Esophagus muscularis mucosa (tissue), 4 donors: ENCODE measurements at regions not wholly inside any gene's neighbourhood (a gene's known extent, or its start where the extent isn't known, plus 50 kb on each side); places are given as distances from the start of the nearest gene placed in this dataset.

Source experiments
- DNase-seq: peaks from one replicate; pipeline ENCODE4 v3.0.0-alpha.2; 2017; ENCODE audit errors: extremely low spot score
- H3K27ac ChIP-seq, 4 donors: fragments of 200-600 bp; sonication (generic); replicated peaks in 1 of 4; 1 replicate in 3 of 4; 2 replicates in 1 of 4; pipeline ENCODE4 v1.5.1; 2016 to 2019; ENCODE audit warnings: mild to moderate bottlenecking in 1 of 4
- H3K27me3 ChIP-seq, 4 donors: fragments of 200-600 bp; sonication (generic); one replicate each; pipeline versions ENCODE4 v1.5.1 to v1.6.0; 2016 to 2019
- H3K36me3 ChIP-seq, 4 donors: fragments of 200-600 bp; sonication (generic); one replicate each; pipeline ENCODE4 v1.5.1; 2016 to 2019
- H3K4me1 ChIP-seq, 4 donors: fragments of 200-600 bp; sonication (generic); one replicate each; pipeline ENCODE4 v1.5.1; 2016 to 2019
- H3K4me3 ChIP-seq, 4 donors: fragments of 200-600 bp; sonication (generic); 1 replicate in 2 of 4; 2 replicates in 2 of 4; pipeline ENCODE4 v1.5.1; 2016 to 2019; ENCODE audit warnings: mild to moderate bottlenecking in 4 of 4, moderate library complexity in 1 of 4
- H3K9me3 ChIP-seq, 4 donors: fragments of 200-600 bp; sonication (generic); 1 replicate in 3 of 4; 2 replicates in 1 of 4; pipeline ENCODE4 v1.5.1; 2016 to 2019
- EP300 ChIP-seq: sonication (generic); formaldehyde crosslinking; IDR thresholded peaks from one replicate; pipeline ENCODE4 v1.6.1; 2017; ENCODE audit warnings: antibody characterized with exemption
- POLR2A ChIP-seq: fragments of 450-650 bp; IDR thresholded peaks from one replicate; pipeline ENCODE4 v1.6.1; 2017; ENCODE audit warnings: antibody characterized with exemption, moderate library complexity, mild to moderate bottlenecking, low read depth
- POLR2AphosphoS5 ChIP-seq, 2 donors: sonication (generic); formaldehyde crosslinking; IDR thresholded peaks; one replicate each; pipeline ENCODE4 v1.6.1; 2017; ENCODE audit warnings: antibody characterized with exemption in 2 of 2
- WGBS: methylation state at CpG from one replicate; pipeline ENCODE4 v1.1.5; 2018; 5-methylcytosine and 5-hydroxymethylcytosine counted together
- intact Hi-C: fragments of 100-400 bp; cut with DNase I; formaldehyde crosslinking; loops from one replicate; pipeline ENCODE4 v1.15.1; 2023
- TF ChIP-seq, protein P1 (sequence below), 3 experiments: fragments of 200-600 bp in 2 of 3; fragments of 450-650 bp in 1 of 3; sonication (generic) in 2 of 3; IDR thresholded peaks; one replicate each; pipeline ENCODE4 v1.5.1; 2017 to 2019; ENCODE audit warnings: antibody characterized with exemption in 3 of 3, mild to moderate bottlenecking in 2 of 3, moderate library complexity in 1 of 3

GRCh38 chr4:43999669-44000068 is 448.9 kb downstream of the KCTD8 start:
- Histone ChIP-seq H3K4me1 (no peaks in the 10 kb centered on the region), H3K27ac (no peak overlapping the region), H3K27me3 (no peaks in the 10 kb centered on the region), H3K36me3 (no peaks in the 10 kb centered on the region), H3K4me3 (no peak overlapping the region), H3K9me3 (no peaks in the 10 kb centered on the region)
- TF ChIP-seq POLR2A (no peak), POLR2AphosphoS5 (IDR thresholded peaks at IDR 0.05) (no peak), EP300 (no peak)
- TF ChIP-seq, protein P1, sequence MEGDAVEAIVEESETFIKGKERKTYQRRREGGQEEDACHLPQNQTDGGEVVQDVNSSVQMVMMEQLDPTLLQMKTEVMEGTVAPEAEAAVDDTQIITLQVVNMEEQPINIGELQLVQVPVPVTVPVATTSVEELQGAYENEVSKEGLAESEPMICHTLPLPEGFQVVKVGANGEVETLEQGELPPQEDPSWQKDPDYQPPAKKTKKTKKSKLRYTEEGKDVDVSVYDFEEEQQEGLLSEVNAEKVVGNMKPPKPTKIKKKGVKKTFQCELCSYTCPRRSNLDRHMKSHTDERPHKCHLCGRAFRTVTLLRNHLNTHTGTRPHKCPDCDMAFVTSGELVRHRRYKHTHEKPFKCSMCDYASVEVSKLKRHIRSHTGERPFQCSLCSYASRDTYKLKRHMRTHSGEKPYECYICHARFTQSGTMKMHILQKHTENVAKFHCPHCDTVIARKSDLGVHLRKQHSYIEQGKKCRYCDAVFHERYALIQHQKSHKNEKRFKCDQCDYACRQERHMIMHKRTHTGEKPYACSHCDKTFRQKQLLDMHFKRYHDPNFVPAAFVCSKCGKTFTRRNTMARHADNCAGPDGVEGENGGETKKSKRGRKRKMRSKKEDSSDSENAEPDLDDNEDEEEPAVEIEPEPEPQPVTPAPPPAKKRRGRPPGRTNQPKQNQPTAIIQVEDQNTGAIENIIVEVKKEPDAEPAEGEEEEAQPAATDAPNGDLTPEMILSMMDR (IDR thresholded peaks at IDR 0.05) = no peak
- DNase-seq = no peak
- intact Hi-C loops = no loop called here
- 79% methylated on average over 1 of the region's 1 CpG for WGBS

- 83% methylated on average over 5 of the region's 5 CpGs for WGBS
- no peaks in the 10 kb centered on the region for H3K27me3 ChIP-seq
- H3K4me1 ChIP-seq = no peaks in the 10 kb centered on the region
- no peak overlapping the region for H3K27ac ChIP-seq
- no peaks in the 10 kb centered on the region for H3K9me3 ChIP-seq
- TF ChIP-seq POLR2AphosphoS5 (IDR thresholded peaks at IDR 0.05) = no peak
- no peak overlapping the region for H3K4me3 ChIP-seq
- no peak for DNase-seq
- intact Hi-C loops = no loop called here
- H3K36me3 ChIP-seq = no peaks in the 10 kb centered on the region
Measured at GRCh38 chr4:44002368-44002767, 446.2 kb downstream of the KCTD8 start.

DNA sequence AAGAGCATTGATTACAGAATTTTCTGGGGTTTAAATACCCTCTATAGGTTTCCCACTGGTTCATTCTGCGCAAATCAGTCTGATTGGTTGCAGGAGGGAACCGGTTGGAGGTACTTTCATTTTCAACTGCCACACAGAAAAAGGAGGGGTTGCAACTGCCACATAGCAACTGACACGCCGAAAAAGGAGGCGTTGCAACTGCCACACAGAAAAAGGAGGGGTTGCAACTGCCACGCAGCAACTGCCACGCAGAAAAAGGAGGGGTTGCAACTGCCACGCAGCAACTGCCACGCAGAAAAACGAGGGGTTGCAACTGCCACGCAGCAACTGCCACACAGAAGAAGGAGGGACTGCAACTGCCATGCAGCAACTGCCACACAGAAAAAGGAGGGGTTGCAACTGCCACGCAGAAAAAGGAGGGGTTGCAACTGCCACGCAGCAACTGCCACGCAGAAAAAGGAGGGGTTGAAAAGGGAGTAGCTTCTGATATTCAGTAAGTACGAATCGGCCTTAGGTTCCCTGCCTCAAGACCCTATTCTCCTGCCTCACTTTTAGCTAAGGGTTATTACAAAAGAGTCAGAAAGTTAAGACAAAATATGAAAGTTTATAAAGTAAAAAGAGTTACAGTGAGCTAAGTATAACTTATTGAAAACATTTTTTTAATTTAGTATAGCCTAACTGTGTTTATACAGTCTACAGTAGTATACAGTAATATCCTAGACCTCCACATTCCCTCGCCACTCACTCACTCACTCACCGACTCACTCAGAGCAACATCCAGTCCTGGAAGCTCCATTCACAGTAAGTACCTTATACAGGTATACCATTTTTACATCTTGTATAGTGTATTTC is 431.8 kb downstream of the KCTD8 start:
- Histone ChIP-seq H3K36me3 (no peaks in the 10 kb centered on the region), H3K27ac (no peak overlapping the region), H3K9me3 (no peaks in the 10 kb centered on the region), H3K27me3 (no peaks in the 10 kb centered on the region), H3K4me3 (no peak overlapping the region), H3K4me1 (no peaks in the 10 kb centered on the region)
- intact Hi-C loops = no loop called here
- TF ChIP-seq POLR2AphosphoS5 (IDR thresholded peaks at IDR 0.05) (no peak), POLR2A (no peak), EP300 (no peak)
- TF ChIP-seq, protein P1 (IDR thresholded peaks at IDR 0.05) = no peak
- 89% methylated on average over 18 of the region's 18 CpGs for WGBS
- no peak for DNase-seq

DNA sequence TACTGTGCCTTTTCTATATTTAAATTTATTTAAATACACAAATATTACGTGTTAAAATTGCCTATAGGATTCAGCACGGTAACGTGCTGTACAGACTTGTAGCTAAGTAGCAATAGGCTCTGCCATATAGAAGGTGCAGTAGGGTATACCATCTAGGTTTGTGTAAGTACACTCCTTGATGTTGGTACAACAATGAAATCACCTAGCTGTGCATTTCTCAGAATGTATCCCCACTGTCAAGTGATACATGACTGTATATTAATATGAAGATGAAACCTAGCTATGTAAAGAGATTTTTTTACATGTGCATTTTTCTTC is 431.2 kb downstream of the KCTD8 start:
- no peak for DNase-seq
- Histone ChIP-seq H3K27ac (no peak overlapping the region), H3K27me3 (no peaks in the 10 kb centered on the region), H3K9me3 (no peaks in the 10 kb centered on the region), H3K4me3 (no peak overlapping the region), H3K4me1 (no peaks in the 10 kb centered on the region), H3K36me3 (no peaks in the 10 kb centered on the region)
- intact Hi-C loops = no loop called here
- TF ChIP-seq POLR2A (no peak), POLR2AphosphoS5 (IDR thresholded peaks at IDR 0.05) (no peak), EP300 (no peak)
- TF ChIP-seq, protein P1 (IDR thresholded peaks at IDR 0.05) = no peak
- 93% methylated on average over 3 of the region's 3 CpGs for WGBS

GRCh38 chr4:44019721-44020120 is 428.9 kb downstream of the KCTD8 start:
- no peak overlapping the region for H3K27ac ChIP-seq
- H3K27me3 ChIP-seq = no peaks in the 10 kb centered on the region
- WGBS = 38% methylated on average over 1 of the region's 1 CpG
- H3K36me3 ChIP-seq = no peaks in the 10 kb centered on the region
- no peaks in the 10 kb centered on the region for H3K9me3 ChIP-seq
- DNase-seq = no peak
- intact Hi-C loops = no loop called here
- TF ChIP-seq, protein P1 (IDR thresholded peaks at IDR 0.05) = no peak
- TF ChIP-seq EP300 = no peak
- no peak for TF ChIP-seq POLR2AphosphoS5 (IDR thresholded peaks at IDR 0.05)
- TF ChIP-seq POLR2A = no peak
- H3K4me3 ChIP-seq = no peak overlapping the region
- no peaks in the 10 kb centered on the region for H3K4me1 ChIP-seq
